Subcutaneous abdominal adipose tissue (tissue), 5 donors: ENCODE measurements at regions not wholly inside any gene's neighbourhood (a gene's known extent, or its start where the extent isn't known, plus 50 kb on each side); places are given as distances from the start of the nearest gene placed in this dataset.

Experiments
- H3K27ac ChIP-seq: one replicate; pipeline ENCODE4 v1.7.0; 2013; ENCODE audit warnings: low read depth, mild to moderate bottlenecking, inconsistent platforms, low read length, moderate library complexity
- H3K27me3 ChIP-seq, 5 donors: one replicate each; pipeline ENCODE4 v1.7.0; 2013; ENCODE audit warnings: low read length in 5 of 5, inconsistent platforms in 1 of 5; ENCODE audit not compliant: control insufficient read depth in 5 of 5, insufficient read depth in 4 of 5
- H3K36me3 ChIP-seq, 5 donors: one replicate each; pipeline ENCODE4 v1.7.0; 2013; ENCODE audit warnings: low read length in 5 of 5; ENCODE audit not compliant: control insufficient read depth in 5 of 5, insufficient read depth in 5 of 5
- H3K4me1 ChIP-seq, 5 donors: one replicate each; pipeline ENCODE4 v1.7.0; 2013; ENCODE audit warnings: low read length in 5 of 5, mild to moderate bottlenecking in 3 of 5, moderate library complexity in 1 of 5; ENCODE audit not compliant: control insufficient read depth in 5 of 5, insufficient read depth in 5 of 5
- H3K4me3 ChIP-seq, 5 donors: one replicate each; pipeline ENCODE4 v1.7.0; 2013; ENCODE audit warnings: low read length in 5 of 5, low read depth in 1 of 5
- H3K9ac ChIP-seq, 5 donors: one replicate each; pipeline ENCODE4 v1.7.0; 2013; ENCODE audit warnings: low read length in 5 of 5, mild to moderate bottlenecking in 4 of 5, moderate library complexity in 3 of 5
- H3K9me3 ChIP-seq, 5 donors: one replicate each; pipeline ENCODE4 v1.7.0; 2013; ENCODE audit warnings: low read length in 5 of 5; ENCODE audit not compliant: control insufficient read depth in 5 of 5
- donor health status: healthy.
- donor health status: healthy.
- donor health status: healthy.
- donor health status: healthy.
- donor health status: healthy.

DNA sequence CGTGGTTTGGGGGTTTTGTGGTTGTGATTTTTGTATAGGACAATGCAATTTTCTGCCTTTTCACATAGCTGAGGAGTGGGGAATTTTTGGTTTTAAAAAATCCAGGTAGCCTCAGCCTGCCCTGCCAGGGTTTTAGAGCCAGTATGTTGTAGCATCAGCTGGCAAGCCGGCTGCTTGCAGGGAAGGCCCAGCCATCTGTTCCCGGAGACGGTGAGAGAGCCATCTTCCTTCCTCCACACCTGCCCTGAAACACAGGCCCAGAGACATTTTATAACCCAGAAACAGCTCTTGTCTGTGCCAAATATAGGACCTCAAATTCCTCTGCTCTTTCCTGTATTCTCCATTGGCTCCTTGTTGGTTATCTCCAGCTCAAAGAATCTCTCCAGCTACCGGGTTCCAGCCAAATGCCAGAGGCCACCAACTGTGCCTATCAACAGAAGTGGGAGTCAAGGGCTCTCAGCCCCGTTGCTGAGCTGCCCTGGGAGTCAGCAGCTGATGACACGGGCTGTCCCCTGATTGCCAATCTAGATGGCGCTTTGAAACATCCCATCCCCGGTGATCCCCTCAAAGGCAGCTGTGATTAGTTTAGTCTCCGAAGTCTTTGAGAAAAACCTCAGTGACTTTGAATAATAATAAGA lies 595.2 kb downstream of the MID1IP1 start:
- H3K27ac ChIP-seq: no peak overlapping the region
- H3K4me1 ChIP-seq: peaks cover 0 to 7% (median 5%) of the 10 kb centered on the region in 5 donors
- H3K9ac ChIP-seq: no peak overlapping the region
- H3K36me3 ChIP-seq: no peaks in the 10 kb centered on the region
- no peaks in the 10 kb centered on the region for H3K9me3 ChIP-seq
- peaks cover 0 to 17% (median 5%) of the 10 kb centered on the region in 5 donors for H3K27me3 ChIP-seq
- H3K4me3 ChIP-seq: no peak overlapping the region

GRCh38 chrX:39397561-39398199 lies 596.4 kb downstream of the MID1IP1 start:
- Histone ChIP-seq H3K9ac (no peak overlapping the region), H3K27me3 (peaks cover 2 to 15% (median 4%) of the 10 kb centered on the region in 5 donors), H3K36me3 (no peaks in the 10 kb centered on the region), H3K4me3 (no peak overlapping the region), H3K27ac (no peak overlapping the region), H3K4me1 (peaks cover 0 to 7% (median 5%) of the 10 kb centered on the region in 5 donors), H3K9me3 (no peaks in the 10 kb centered on the region)

GRCh38 chrX:39398215-39398962 lies 597.1 kb downstream of the MID1IP1 start:
- Histone ChIP-seq H3K9ac (no peak overlapping the region), H3K27ac (no peak overlapping the region), H3K9me3 (no peaks in the 10 kb centered on the region), H3K4me1 (peaks cover 0 to 7% (median 5%) of the 10 kb centered on the region in 5 donors), H3K36me3 (no peaks in the 10 kb centered on the region), H3K27me3 (peaks cover 2 to 14% (median 7%) of the 10 kb centered on the region in 5 donors), H3K4me3 (no peak overlapping the region)

GRCh38 chrX:39398963-39399261 lies 597.7 kb downstream of the MID1IP1 start:
- peaks cover 4 to 18% (median 12%) of the 10 kb centered on the region in 5 donors for H3K27me3 ChIP-seq
- H3K9ac ChIP-seq: no peak overlapping the region
- no peak overlapping the region for H3K4me3 ChIP-seq
- no peak overlapping the region for H3K27ac ChIP-seq
- H3K36me3 ChIP-seq: no peaks in the 10 kb centered on the region
- H3K9me3 ChIP-seq: no peaks in the 10 kb centered on the region
- H3K4me1 ChIP-seq: peaks cover 0 to 7% (median 5%) of the 10 kb centered on the region in 5 donors

GRCh38 chrX:39399387-39399786 lies 598.1 kb downstream of the MID1IP1 start:
- Histone ChIP-seq H3K27ac (no peak overlapping the region), H3K4me1 (peaks cover 0 to 7% (median 5%) of the 10 kb centered on the region in 5 donors), H3K9me3 (no peaks in the 10 kb centered on the region), H3K9ac (no peak overlapping the region), H3K36me3 (no peaks in the 10 kb centered on the region), H3K27me3 (peaks cover 4 to 18% (median 15%) of the 10 kb centered on the region in 5 donors), H3K4me3 (no peak overlapping the region)

GRCh38 chrX:39401483-39402110 lies 600.3 kb downstream of the MID1IP1 start:
- Histone ChIP-seq H3K9ac (no peak overlapping the region), H3K27me3 (peaks cover 5 to 24% (median 19%) of the 10 kb centered on the region in 5 donors), H3K36me3 (no peaks in the 10 kb centered on the region), H3K4me3 (no peak overlapping the region), H3K9me3 (no peaks in the 10 kb centered on the region), H3K4me1 (peaks cover 0 to 7% (median 5%) of the 10 kb centered on the region in 5 donors), H3K27ac (no peak overlapping the region)

DNA sequence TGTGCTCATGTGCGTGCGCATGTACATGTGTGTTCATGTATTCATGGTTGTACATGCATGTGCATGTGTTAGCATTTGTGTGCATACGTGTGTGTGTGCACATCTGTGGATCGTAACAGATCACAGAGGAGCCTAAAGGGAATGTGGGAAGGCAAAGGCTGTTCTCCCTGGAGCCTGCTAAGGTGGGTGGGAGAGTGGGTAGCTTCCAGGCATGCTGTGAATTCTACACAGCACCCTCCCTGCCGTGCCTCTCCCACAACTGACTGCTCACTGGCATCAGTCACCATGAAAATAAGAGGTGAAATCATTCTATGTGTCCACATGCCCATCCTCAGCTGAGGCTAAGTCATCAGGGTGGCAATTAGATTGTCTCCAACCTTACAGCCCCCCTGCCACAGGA lies 600.9 kb downstream of the MID1IP1 start:
- Histone ChIP-seq H3K9ac (no peak overlapping the region), H3K27me3 (peaks cover 4 to 25% (median 19%) of the 10 kb centered on the region in 5 donors), H3K9me3 (no peaks in the 10 kb centered on the region), H3K27ac (no peak overlapping the region), H3K4me1 (peaks cover 0 to 7% (median 5%) of the 10 kb centered on the region in 5 donors), H3K36me3 (no peaks in the 10 kb centered on the region), H3K4me3 (no peak overlapping the region)

GRCh38 chrX:39406799-39407198 lies 605.5 kb downstream of the MID1IP1 start:
- H3K9ac ChIP-seq: no peak overlapping the region
- H3K9me3 ChIP-seq: peaks cover 0 to 2% (median 0%) of the 10 kb centered on the region in 5 donors
- no peak overlapping the region for H3K27ac ChIP-seq
- H3K36me3 ChIP-seq: no peaks in the 10 kb centered on the region
- H3K4me1 ChIP-seq: no peaks in the 10 kb centered on the region
- H3K4me3 ChIP-seq: no peak overlapping the region
- H3K27me3 ChIP-seq: peaks cover 4 to 43% (median 29%) of the 10 kb centered on the region in 5 donors

DNA sequence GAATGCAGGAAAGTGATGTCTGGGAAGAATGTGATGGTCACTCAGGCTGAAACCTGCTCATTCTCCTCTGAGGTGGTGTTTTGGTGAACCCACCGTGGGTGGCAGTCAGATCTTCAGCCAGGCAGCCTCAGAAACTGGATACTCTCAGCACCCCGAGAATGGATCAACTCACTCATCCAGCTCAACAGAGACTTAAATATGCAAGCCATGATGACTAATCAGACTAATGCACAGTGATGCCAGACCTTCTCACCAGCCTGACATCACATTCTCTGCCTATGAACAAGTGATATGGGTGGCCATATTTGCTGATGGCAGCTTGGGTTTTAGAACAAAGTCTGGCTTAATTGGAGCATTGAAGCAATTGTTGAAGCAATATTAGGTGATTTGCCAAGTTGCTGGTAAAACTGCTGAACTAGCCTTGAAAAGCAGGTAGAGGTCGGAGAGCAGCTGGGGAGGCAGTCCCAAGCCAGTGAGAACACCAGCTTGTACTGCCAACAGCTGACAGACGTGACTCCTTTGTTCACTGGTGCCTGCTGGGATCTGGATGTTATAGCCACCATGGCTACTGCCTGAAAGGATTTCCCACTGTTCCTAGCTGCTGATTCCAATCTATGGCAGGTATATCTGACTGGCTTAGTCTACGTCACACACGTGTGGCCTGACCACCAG lies 608.1 kb downstream of the MID1IP1 start:
- H3K9ac ChIP-seq: no peak overlapping the region
- no peak overlapping the region for H3K4me3 ChIP-seq
- H3K9me3 ChIP-seq: peaks cover 0 to 6% (median 4%) of the 10 kb centered on the region in 5 donors
- H3K36me3 ChIP-seq: no peaks in the 10 kb centered on the region
- no peak overlapping the region for H3K27ac ChIP-seq
- H3K27me3 ChIP-seq: peaks cover 4 to 29% (median 19%) of the 10 kb centered on the region in 5 donors
- H3K4me1 ChIP-seq: no peaks in the 10 kb centered on the region
